ENCODE measurements at regions not wholly inside any gene's neighbourhood (a gene's known extent, or its start where the extent isn't known, plus 50 kb on each side); places are given as distances from the start of the nearest gene placed in this dataset.

GRCh38 chr3:34106379-34106778 is 307.9 kb downstream of the PDCD6IP start:
- Histone ChIP-seq H3K79me2 (ENCODE audit: control insufficient read depth, insufficient read depth, low read length) (no peaks in the 10 kb centered on the region), H3K4me1 (ENCODE audit: control insufficient read depth, extremely low read depth, insufficient read depth, low read length) (no peaks in the 10 kb centered on the region), H3K27ac (ENCODE audit: control insufficient read depth, insufficient read depth, low read length) (no peak overlapping the region), H3K9me1 (ENCODE audit: control insufficient read depth, extremely low read depth, insufficient read depth, low read length) (no peaks in the 10 kb centered on the region), H3K36me3 (ENCODE audit: control insufficient read depth in 2 of 2, extremely low read depth in 1 of 2, insufficient read depth in 2 of 2, low read length in 2 of 2) (no peaks in the 10 kb centered on the region), H3K9ac (ENCODE audit: control insufficient read depth, extremely low read depth, insufficient read depth, low read length) (no peak overlapping the region), H3K4me2 (ENCODE audit: control insufficient read depth, extremely low read depth, insufficient read depth, low read depth, low read length) (no peak overlapping the region), H4K20me1 (ENCODE audit: control insufficient read depth, extremely low read depth, insufficient read depth, low read length) (no peaks in the 10 kb centered on the region), H3K4me3 (ENCODE audit: control insufficient read depth in 2 of 3, extremely low read depth in 1 of 3, insufficient read depth in 2 of 3, low read depth in 1 of 3, low read length in 3 of 3) (no peak overlapping the region), H2AFZ (ENCODE audit: control insufficient read depth, low read length) (no peak overlapping the region), H3K9me3 (ENCODE audit: control insufficient read depth, low read depth, low read length) (no peaks in the 10 kb centered on the region), H3K27me3 (ENCODE audit: control insufficient read depth, extremely low read depth, insufficient read depth, low read length) (no peaks in the 10 kb centered on the region)
- dilution Hi-C loops (cut with MboI; ENCODE audit: extremely low pct_ligation_motif_present, low sequenced_read_pairs): no loop called here
- no peak for DNase-seq (ENCODE audit: low read depth, low spot score)
- TF ChIP-seq EZH2 (IDR thresholded peaks at IDR 0.05; ENCODE audit: low read length) (no peak), CTCF (optimal IDR thresholded peaks at IDR 0.05 in 1 of 3, IDR thresholded peaks at IDR 0.05 in 1 of 3, conservative IDR thresholded peaks at IDR 0.05 in 1 of 3; ENCODE audit: extremely low read depth in 1 of 3, insufficient read depth in 2 of 3, low read length in 3 of 3) (no peak)
- no peak for FAIRE-seq

GRCh38 chr3:34106879-34107278 is 308.4 kb downstream of the PDCD6IP start:
- no peaks in the 10 kb centered on the region for H4K20me1 ChIP-seq (ENCODE audit: control insufficient read depth, extremely low read depth, insufficient read depth, low read length)
- TF ChIP-seq CTCF (optimal IDR thresholded peaks at IDR 0.05 in 1 of 3, IDR thresholded peaks at IDR 0.05 in 1 of 3, conservative IDR thresholded peaks at IDR 0.05 in 1 of 3; ENCODE audit: extremely low read depth in 1 of 3, insufficient read depth in 2 of 3, low read length in 3 of 3) (peak; percentile 15 to 56 (median 46)), EZH2 (IDR thresholded peaks at IDR 0.05; ENCODE audit: low read length) (no peak)
- no peak for FAIRE-seq
- dilution Hi-C loops (cut with MboI; ENCODE audit: extremely low pct_ligation_motif_present, low sequenced_read_pairs): no loop called here
- DNase-seq (ENCODE audit: low read depth, low spot score): no peak
- H3K9me3 ChIP-seq (ENCODE audit: control insufficient read depth, low read depth, low read length): no peaks in the 10 kb centered on the region
- no peaks in the 10 kb centered on the region for H3K79me2 ChIP-seq (ENCODE audit: control insufficient read depth, insufficient read depth, low read length)
- H3K9ac ChIP-seq (ENCODE audit: control insufficient read depth, extremely low read depth, insufficient read depth, low read length): no peak overlapping the region
- no peaks in the 10 kb centered on the region for H3K9me1 ChIP-seq (ENCODE audit: control insufficient read depth, extremely low read depth, insufficient read depth, low read length)
- H2AFZ ChIP-seq (ENCODE audit: control insufficient read depth, low read length): no peak overlapping the region
- H3K4me1 ChIP-seq (ENCODE audit: control insufficient read depth, extremely low read depth, insufficient read depth, low read length): no peaks in the 10 kb centered on the region
- H3K4me3 ChIP-seq (ENCODE audit: control insufficient read depth in 2 of 3, extremely low read depth in 1 of 3, insufficient read depth in 2 of 3, low read depth in 1 of 3, low read length in 3 of 3): no peak overlapping the region
- no peak overlapping the region for H3K4me2 ChIP-seq (ENCODE audit: control insufficient read depth, extremely low read depth, insufficient read depth, low read depth, low read length)
- H3K27me3 ChIP-seq (ENCODE audit: control insufficient read depth, extremely low read depth, insufficient read depth, low read length): no peaks in the 10 kb centered on the region
- no peak overlapping the region for H3K27ac ChIP-seq (ENCODE audit: control insufficient read depth, insufficient read depth, low read length)
- H3K36me3 ChIP-seq (ENCODE audit: control insufficient read depth in 2 of 2, extremely low read depth in 1 of 2, insufficient read depth in 2 of 2, low read length in 2 of 2): no peaks in the 10 kb centered on the region

All from keratinocyte (primary cell).